CD14-positive monocyte (primary cell): ENCODE measurements at regions not wholly inside any gene's neighbourhood (a gene's known extent, or its start where the extent isn't known, plus 50 kb on each side); places are given as distances from the start of the nearest gene placed in this dataset.
A peak's percentile ranks its signal among the peaks of the same experiment; 100 is the strongest.

Experiments used
- DNase-seq, 3 donors: peaks; one replicate each; pipeline ENCODE4 v3.0.0-alpha.2; 2011 to 2022
- H2AFZ ChIP-seq: 2 replicates; pipeline ENCODE4 v1.6.0; 2012; ENCODE audit warnings: mild to moderate bottlenecking, low read depth, low read length, inconsistent platforms; ENCODE audit not compliant: insufficient read depth, poor library complexity, severe bottlenecking
- H3K27ac ChIP-seq, 2 donors: 1 replicate in 1 of 2; 2 replicates in 1 of 2; pipeline ENCODE4 v1.5.1; 2012 to 2013; ENCODE audit warnings: low read length in 2 of 2, control low read depth in 1 of 2, inconsistent platforms in 1 of 2, low read depth in 1 of 2, mild to moderate bottlenecking in 1 of 2
- H3K27me3 ChIP-seq, 2 donors: one replicate each; pipeline versions ENCODE4 v1.6.0 to v1.6.1; 2011 to 2013; ENCODE audit warnings: low read length in 2 of 2; ENCODE audit not compliant: control insufficient read depth in 2 of 2, insufficient read depth in 2 of 2
- H3K36me3 ChIP-seq, 2 donors: replicated peaks in 1 of 2; 1 replicate in 1 of 2; 2 replicates in 1 of 2; pipeline versions ENCODE4 v1.5.1 to v1.6.1; 2012 to 2013; ENCODE audit warnings: low read length in 2 of 2, control low read depth in 1 of 2, inconsistent platforms in 1 of 2, mild to moderate bottlenecking in 1 of 2; ENCODE audit not compliant: insufficient read depth in 2 of 2, control insufficient read depth in 1 of 2
- H3K4me1 ChIP-seq, 2 donors: 1 replicate in 1 of 2; 2 replicates in 1 of 2; pipeline versions ENCODE4 v1.5.1 to v1.6.1; 2012 to 2013; ENCODE audit warnings: low read length in 2 of 2, control low read depth in 1 of 2, inconsistent platforms in 1 of 2, mild to moderate bottlenecking in 1 of 2, moderate library complexity in 1 of 2; ENCODE audit not compliant: insufficient read depth in 2 of 2, control insufficient read depth in 1 of 2
- H3K4me2 ChIP-seq: replicated peaks from 2 replicates; pipeline ENCODE3; 2012; ENCODE audit warnings: low read length, moderate library complexity, mild to moderate bottlenecking; ENCODE audit not compliant: poor library complexity, severe bottlenecking; ENCODE audit errors: extremely low read depth
- H3K4me3 ChIP-seq, 3 experiments: fragments of 200-600 bp in 1 of 3; sonication (generic) in 1 of 3; replicated peaks in 1 of 3; 1 replicate in 2 of 3; 2 replicates in 1 of 3; pipeline ENCODE4 v1.5.1; 2011 to 2013; ENCODE audit warnings: low read length in 3 of 3, mild to moderate bottlenecking in 3 of 3, control low read depth in 2 of 3, low read depth in 2 of 3, inconsistent platforms in 1 of 3, moderate library complexity in 1 of 3
- H3K79me2 ChIP-seq: 2 replicates; pipeline ENCODE4 v1.6.0; 2012; ENCODE audit warnings: mild to moderate bottlenecking, control low read depth, inconsistent platforms, low read length, moderate library complexity; ENCODE audit not compliant: insufficient read depth
- H3K9ac ChIP-seq: 2 replicates; pipeline ENCODE4 v1.6.0; 2017; ENCODE audit warnings: low read length, mild to moderate bottlenecking; ENCODE audit not compliant: insufficient read depth, poor library complexity, severe bottlenecking
- H3K9me3 ChIP-seq, 2 donors: replicated peaks in 1 of 2; 1 replicate in 1 of 2; 2 replicates in 1 of 2; pipeline versions ENCODE4 v1.5.1 to v1.6.1; 2012 to 2013; ENCODE audit warnings: low read length in 2 of 2, control low read depth in 1 of 2; ENCODE audit not compliant: control insufficient read depth in 1 of 2, insufficient read depth in 1 of 2
- H4K20me1 ChIP-seq: 2 replicates; pipeline ENCODE4 v1.6.0; 2012; ENCODE audit warnings: mild to moderate bottlenecking, low read length, control low read depth, moderate library complexity; ENCODE audit not compliant: insufficient read depth
- H3K27ac Mint-ChIP-seq, 7 donors: one replicate each; pipeline ENCODE4 v1.8.0; 2020; ENCODE audit warnings: mild to moderate bottlenecking in 7 of 7, mixed read lengths in 7 of 7, moderate library complexity in 6 of 7, inconsistent platforms in 2 of 7
- H3K27me3 Mint-ChIP-seq, 3 donors: one replicate each; pipeline ENCODE4 v1.8.0; 2021 to 2022; ENCODE audit warnings: low read depth in 3 of 3, mild to moderate bottlenecking in 3 of 3, mixed read lengths in 3 of 3, moderate library complexity in 3 of 3, inconsistent platforms in 1 of 3
- H3K36me3 Mint-ChIP-seq, 2 donors: one replicate each; pipeline ENCODE4 v1.8.0; 2020; ENCODE audit warnings: mixed read lengths in 2 of 2, inconsistent platforms in 1 of 2, mild to moderate bottlenecking in 1 of 2
- H3K4me1 Mint-ChIP-seq: one replicate; pipeline ENCODE4 v1.8.0; 2020; ENCODE audit warnings: mild to moderate bottlenecking, mixed read lengths
- H3K4me3 Mint-ChIP-seq, 2 donors: one replicate each; pipeline ENCODE4 v1.8.0; 2020; ENCODE audit warnings: mild to moderate bottlenecking in 2 of 2, mixed read lengths in 2 of 2, moderate library complexity in 1 of 2
- H3K9me3 Mint-ChIP-seq, 7 donors: one replicate each; pipeline ENCODE4 v1.8.0; 2020 to 2022; ENCODE audit warnings: mixed read lengths in 7 of 7, mild to moderate bottlenecking in 6 of 7, moderate library complexity in 6 of 7, inconsistent platforms in 2 of 7
- CTCF ChIP-seq: fragments of 200-600 bp; IDR thresholded peaks from one replicate; pipeline ENCODE4 v1.8.0; 2022; ENCODE audit warnings: antibody characterized with exemption, mild to moderate bottlenecking
- WGBS: methylation state at CpG from one replicate; pipeline ENCODE4 v1.1.5; 2013; ENCODE audit warnings: missing lambda C conversion rate; ENCODE audit not compliant: insufficient coverage; 5-methylcytosine and 5-hydroxymethylcytosine counted together
- intact Hi-C, 2 donors: fragments of 100-400 bp; cut with micrococcal nuclease; formaldehyde crosslinking; loops; one replicate each; pipeline versions ENCODE4 v1.15.0 to v1.15.1; 2023

- no peak for TF ChIP-seq CTCF
- Mint-ChIP-seq H3K4me3 (peak overlapping the region in 1 of 2 donors; percentile 42), H3K27ac (peak overlapping the region; percentile 62 to 93 (median 91)), H3K36me3 (peaks cover 0 to 2% of the 10 kb centered on the region in 2 donors), H3K4me1 (peaks cover 41% of the 10 kb centered on the region), H3K27me3 (no peaks in the 10 kb centered on the region), H3K9me3 (peaks cover 0 to 2% (median 0%) of the 10 kb centered on the region in 7 donors)
- H2AFZ ChIP-seq = no peak overlapping the region
- H3K79me2 ChIP-seq = no peaks in the 10 kb centered on the region
- no peaks in the 10 kb centered on the region for H3K36me3 ChIP-seq
- no peaks in the 10 kb centered on the region for H4K20me1 ChIP-seq
- H3K4me3 ChIP-seq = no peak overlapping the region
- intact Hi-C loops = loop anchor here (5.0 to 10.0 kb wide), 3 partner anchors 61 to 338 kb away; no protein-coding TSS in a partner anchor
- DNase-seq = peak; percentile 22 to 55 (median 36)
- H3K4me2 ChIP-seq = peak overlapping the region; percentile 4
- no CpG with 5 or more reads among the region's 2 CpGs for WGBS
- no peaks in the 10 kb centered on the region for H3K27me3 ChIP-seq
- no peak overlapping the region for H3K9ac ChIP-seq
- H3K4me1 ChIP-seq = peaks cover 37 to 40% of the 10 kb centered on the region in 2 donors
- peak overlapping the region; percentile 50 to 74 for H3K27ac ChIP-seq
- H3K9me3 ChIP-seq = no peaks in the 10 kb centered on the region
Observed at GRCh38 chr6:134512981-134513391, 195.1 kb upstream of the SGK1 start.

GRCh38 chr6:134511984-134512683 lies 194.2 kb upstream of the SGK1 start:
- H3K27ac Mint-ChIP-seq = peak overlapping the region; percentile 62 to 93 (median 91)
- no peak overlapping the region for H3K4me3 ChIP-seq
- peaks cover 29 to 31% of the 10 kb centered on the region in 2 donors for H3K4me1 ChIP-seq
- H3K27ac ChIP-seq = peak overlapping the region in 1 of 2 donors; percentile 74
- H3K27me3 ChIP-seq = no peaks in the 10 kb centered on the region
- intact Hi-C loops = loop anchor here (5.0 to 10.0 kb wide), 3 partner anchors 60 to 337 kb away; no protein-coding TSS in a partner anchor
- H3K79me2 ChIP-seq = no peaks in the 10 kb centered on the region
- no peaks in the 10 kb centered on the region for H4K20me1 ChIP-seq
- no peaks in the 10 kb centered on the region for H3K36me3 ChIP-seq
- peak overlapping the region; percentile 4 for H3K4me2 ChIP-seq
- DNase-seq = peak in 1 of 3 donors; percentile 10
- TF ChIP-seq CTCF = no peak
- H2AFZ ChIP-seq = no peak overlapping the region
- H3K4me1 Mint-ChIP-seq = peaks cover 33% of the 10 kb centered on the region
- H3K9me3 ChIP-seq = no peaks in the 10 kb centered on the region
- no peaks in the 10 kb centered on the region for H3K27me3 Mint-ChIP-seq
- 0% methylated on average over 1 of the region's 7 CpGs for WGBS
- H3K9ac ChIP-seq = no peak overlapping the region
- peaks cover 0 to 2% (median 0%) of the 10 kb centered on the region in 7 donors for H3K9me3 Mint-ChIP-seq
- peak overlapping the region; percentile 44 to 51 for H3K4me3 Mint-ChIP-seq
- H3K36me3 Mint-ChIP-seq = peaks cover 0 to 2% of the 10 kb centered on the region in 2 donors
